Activated CD4-positive, alpha-beta T cell treated with anti-CD3 and anti-CD28 coated beads, Interleukin-2, amount 10 ng/mL, durations not matched to agents 24 days and 14 days (primary cell): ENCODE measurements at regions not wholly inside any gene's neighbourhood (a gene's known extent, or its start where the extent isn't known, plus 50 kb on each side); places are given as distances from the start of the nearest gene placed in this dataset.

Experiments
- DNase-seq: peaks from one replicate; pipeline ENCODE4 v3.0.0; 2022
- H3K27ac Mint-ChIP-seq: one replicate; pipeline ENCODE4 v1.8.0; 2022; ENCODE audit warnings: mild to moderate bottlenecking, mixed read lengths
- H3K27me3 Mint-ChIP-seq: one replicate; pipeline ENCODE4 v1.8.0; 2022; ENCODE audit warnings: mixed read lengths
- H3K36me3 Mint-ChIP-seq: one replicate; pipeline ENCODE4 v1.8.0; 2022; ENCODE audit warnings: low read depth, mild to moderate bottlenecking, mixed read lengths
- H3K4me1 Mint-ChIP-seq: one replicate; pipeline ENCODE4 v1.8.0; 2021; ENCODE audit warnings: mixed read lengths
- H3K4me3 Mint-ChIP-seq: one replicate; pipeline ENCODE4 v1.8.0; 2022; ENCODE audit warnings: mild to moderate bottlenecking, moderate library complexity, mixed read lengths
- H3K9me3 Mint-ChIP-seq: one replicate; pipeline ENCODE4 v1.8.0; 2021; ENCODE audit warnings: mixed read lengths
- intact Hi-C: fragments of 100-400 bp; cut with micrococcal nuclease; formaldehyde crosslinking; loops from one replicate; pipeline ENCODE4 v1.15.1; 2023

GRCh38 chr2:58985541-58985940 lies 744.4 kb upstream of the FANCL start:
- Mint-ChIP-seq H3K4me1 (no peaks in the 10 kb centered on the region), H3K9me3 (no peaks in the 10 kb centered on the region), H3K27me3 (peaks cover 1% of the 10 kb centered on the region), H3K27ac (no peak overlapping the region), H3K4me3 (no peak overlapping the region), H3K36me3 (no peaks in the 10 kb centered on the region)
- intact Hi-C loops = no loop called here
- DNase-seq = no peak

GRCh38 chr2:58984731-58985130 lies 743.6 kb upstream of the FANCL start:
- Mint-ChIP-seq H3K36me3 (no peaks in the 10 kb centered on the region), H3K9me3 (no peaks in the 10 kb centered on the region), H3K4me1 (no peaks in the 10 kb centered on the region), H3K4me3 (no peak overlapping the region), H3K27me3 (peaks cover 1% of the 10 kb centered on the region), H3K27ac (no peak overlapping the region)
- intact Hi-C loops = no loop called here
- no peak for DNase-seq

GRCh38 chr2:58983111-58983510 lies 742.0 kb upstream of the FANCL start:
- H3K4me1 Mint-ChIP-seq = no peaks in the 10 kb centered on the region
- no peaks in the 10 kb centered on the region for H3K9me3 Mint-ChIP-seq
- no peak for DNase-seq
- intact Hi-C loops = no loop called here
- no peaks in the 10 kb centered on the region for H3K36me3 Mint-ChIP-seq
- no peak overlapping the region for H3K4me3 Mint-ChIP-seq
- H3K27me3 Mint-ChIP-seq = peaks cover 1% of the 10 kb centered on the region
- H3K27ac Mint-ChIP-seq = no peak overlapping the region

- no peak overlapping the region for H3K27ac Mint-ChIP-seq
- DNase-seq = no peak
- intact Hi-C loops = no loop called here
- no peaks in the 10 kb centered on the region for H3K9me3 Mint-ChIP-seq
- H3K4me3 Mint-ChIP-seq = no peak overlapping the region
- no peaks in the 10 kb centered on the region for H3K36me3 Mint-ChIP-seq
- no peaks in the 10 kb centered on the region for H3K4me1 Mint-ChIP-seq
- peaks cover 1% of the 10 kb centered on the region for H3K27me3 Mint-ChIP-seq
Observed at GRCh38 chr2:58981237-58981636, 740.1 kb upstream of the FANCL start.

- H3K27me3 Mint-ChIP-seq = no peaks in the 10 kb centered on the region
- no peak for DNase-seq
- no peak overlapping the region for H3K27ac Mint-ChIP-seq
- no peaks in the 10 kb centered on the region for H3K4me1 Mint-ChIP-seq
- H3K9me3 Mint-ChIP-seq = no peaks in the 10 kb centered on the region
- H3K4me3 Mint-ChIP-seq = no peak overlapping the region
- H3K36me3 Mint-ChIP-seq = no peaks in the 10 kb centered on the region
- intact Hi-C loops = no loop called here
Observed at GRCh38 chr2:58976375-58977071, 735.4 kb upstream of the FANCL start.

GRCh38 chr2:58974881-58975280 lies 733.8 kb upstream of the FANCL start:
- Mint-ChIP-seq H3K4me1 (no peaks in the 10 kb centered on the region), H3K36me3 (no peaks in the 10 kb centered on the region), H3K27ac (no peak overlapping the region), H3K27me3 (no peaks in the 10 kb centered on the region), H3K9me3 (no peaks in the 10 kb centered on the region), H3K4me3 (no peak overlapping the region)
- DNase-seq = no peak
- intact Hi-C loops = no loop called here

- H3K4me1 Mint-ChIP-seq = no peaks in the 10 kb centered on the region
- H3K36me3 Mint-ChIP-seq = no peaks in the 10 kb centered on the region
- no peaks in the 10 kb centered on the region for H3K9me3 Mint-ChIP-seq
- H3K27ac Mint-ChIP-seq = no peak overlapping the region
- no peak overlapping the region for H3K4me3 Mint-ChIP-seq
- intact Hi-C loops = no loop called here
- no peak for DNase-seq
- no peaks in the 10 kb centered on the region for H3K27me3 Mint-ChIP-seq
Observed at GRCh38 chr2:58974426-58974825, 733.3 kb upstream of the FANCL start.

GRCh38 chr2:58973811-58974281 lies 732.7 kb upstream of the FANCL start:
- Mint-ChIP-seq H3K36me3 (no peaks in the 10 kb centered on the region), H3K4me3 (no peak overlapping the region), H3K27ac (no peak overlapping the region), H3K9me3 (no peaks in the 10 kb centered on the region), H3K4me1 (no peaks in the 10 kb centered on the region), H3K27me3 (no peaks in the 10 kb centered on the region)
- no peak for DNase-seq
- intact Hi-C loops = no loop called here

- H3K9me3 Mint-ChIP-seq = no peaks in the 10 kb centered on the region
- intact Hi-C loops = no loop called here
- H3K36me3 Mint-ChIP-seq = no peaks in the 10 kb centered on the region
- H3K4me1 Mint-ChIP-seq = no peaks in the 10 kb centered on the region
- no peak overlapping the region for H3K4me3 Mint-ChIP-seq
- H3K27ac Mint-ChIP-seq = no peak overlapping the region
- DNase-seq = no peak
- no peaks in the 10 kb centered on the region for H3K27me3 Mint-ChIP-seq
Observed at GRCh38 chr2:58972737-58973136, 731.6 kb upstream of the FANCL start.

GRCh38 chr2:58971511-58972360 lies 730.6 kb upstream of the FANCL start:
- no peak for DNase-seq
- intact Hi-C loops = no loop called here
- no peaks in the 10 kb centered on the region for H3K36me3 Mint-ChIP-seq
- H3K27ac Mint-ChIP-seq = no peak overlapping the region
- no peaks in the 10 kb centered on the region for H3K4me1 Mint-ChIP-seq
- H3K4me3 Mint-ChIP-seq = no peak overlapping the region
- H3K9me3 Mint-ChIP-seq = no peaks in the 10 kb centered on the region
- H3K27me3 Mint-ChIP-seq = no peaks in the 10 kb centered on the region

GRCh38 chr2:58970365-58970764 lies 729.2 kb upstream of the FANCL start:
- no peak for DNase-seq
- no peaks in the 10 kb centered on the region for H3K27me3 Mint-ChIP-seq
- intact Hi-C loops = no loop called here
- H3K4me3 Mint-ChIP-seq = no peak overlapping the region
- H3K9me3 Mint-ChIP-seq = no peaks in the 10 kb centered on the region
- no peaks in the 10 kb centered on the region for H3K4me1 Mint-ChIP-seq
- no peaks in the 10 kb centered on the region for H3K36me3 Mint-ChIP-seq
- H3K27ac Mint-ChIP-seq = no peak overlapping the region

- intact Hi-C loops = no loop called here
- Mint-ChIP-seq H3K4me1 (no peaks in the 10 kb centered on the region), H3K4me3 (no peak overlapping the region), H3K36me3 (no peaks in the 10 kb centered on the region), H3K27ac (no peak overlapping the region), H3K27me3 (no peaks in the 10 kb centered on the region), H3K9me3 (no peaks in the 10 kb centered on the region)
- DNase-seq = no peak
Observed at GRCh38 chr2:58968885-58969284, 727.8 kb upstream of the FANCL start.

- no peak for DNase-seq
- H3K36me3 Mint-ChIP-seq = no peaks in the 10 kb centered on the region
- intact Hi-C loops = no loop called here
- no peaks in the 10 kb centered on the region for H3K4me1 Mint-ChIP-seq
- no peaks in the 10 kb centered on the region for H3K27me3 Mint-ChIP-seq
- no peak overlapping the region for H3K4me3 Mint-ChIP-seq
- H3K27ac Mint-ChIP-seq = no peak overlapping the region
- no peaks in the 10 kb centered on the region for H3K9me3 Mint-ChIP-seq
Observed at GRCh38 chr2:58967736-58968135, 726.6 kb upstream of the FANCL start.

- no peaks in the 10 kb centered on the region for H3K9me3 Mint-ChIP-seq
- no peak overlapping the region for H3K4me3 Mint-ChIP-seq
- H3K27me3 Mint-ChIP-seq = no peaks in the 10 kb centered on the region
- intact Hi-C loops = no loop called here
- H3K36me3 Mint-ChIP-seq = no peaks in the 10 kb centered on the region
- no peaks in the 10 kb centered on the region for H3K4me1 Mint-ChIP-seq
- no peak overlapping the region for H3K27ac Mint-ChIP-seq
- DNase-seq = no peak
Observed at GRCh38 chr2:58965602-58966001, 724.5 kb upstream of the FANCL start.
